ENCODE measurements at regions not wholly inside any gene's neighbourhood (a gene's known extent, or its start where the extent isn't known, plus 50 kb on each side); places are given as distances from the start of the nearest gene placed in this dataset.
A peak's percentile ranks its signal among the peaks of the same experiment; 100 is the strongest.
"Not testable (repeated sequence)": the region's sequence is repeated elsewhere in the genome, so short reads cannot be mapped to it uniquely, and the experiment has no call there.

DNA sequence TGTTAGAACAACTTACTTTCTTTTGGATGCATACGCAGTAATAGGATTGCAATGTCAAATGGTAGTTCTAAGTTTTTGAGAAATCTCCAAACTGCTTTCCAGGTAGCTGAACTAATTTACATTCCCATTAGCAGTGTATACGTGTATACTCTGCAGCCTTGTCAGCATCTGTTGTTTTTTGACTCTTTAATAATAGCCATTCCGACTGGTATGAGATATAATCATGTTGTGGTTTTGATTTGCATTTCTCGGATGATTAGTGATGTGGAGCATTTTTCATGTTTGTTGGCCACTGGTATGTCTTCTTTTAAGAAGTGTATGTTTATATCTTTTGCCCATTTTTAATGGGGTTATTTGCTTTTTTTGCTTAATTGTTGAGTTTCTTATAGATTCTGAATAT is 76.9 kb upstream of the HNRNPA1L2 start:
- DNase-seq: not testable (repeated sequence)

DNA sequence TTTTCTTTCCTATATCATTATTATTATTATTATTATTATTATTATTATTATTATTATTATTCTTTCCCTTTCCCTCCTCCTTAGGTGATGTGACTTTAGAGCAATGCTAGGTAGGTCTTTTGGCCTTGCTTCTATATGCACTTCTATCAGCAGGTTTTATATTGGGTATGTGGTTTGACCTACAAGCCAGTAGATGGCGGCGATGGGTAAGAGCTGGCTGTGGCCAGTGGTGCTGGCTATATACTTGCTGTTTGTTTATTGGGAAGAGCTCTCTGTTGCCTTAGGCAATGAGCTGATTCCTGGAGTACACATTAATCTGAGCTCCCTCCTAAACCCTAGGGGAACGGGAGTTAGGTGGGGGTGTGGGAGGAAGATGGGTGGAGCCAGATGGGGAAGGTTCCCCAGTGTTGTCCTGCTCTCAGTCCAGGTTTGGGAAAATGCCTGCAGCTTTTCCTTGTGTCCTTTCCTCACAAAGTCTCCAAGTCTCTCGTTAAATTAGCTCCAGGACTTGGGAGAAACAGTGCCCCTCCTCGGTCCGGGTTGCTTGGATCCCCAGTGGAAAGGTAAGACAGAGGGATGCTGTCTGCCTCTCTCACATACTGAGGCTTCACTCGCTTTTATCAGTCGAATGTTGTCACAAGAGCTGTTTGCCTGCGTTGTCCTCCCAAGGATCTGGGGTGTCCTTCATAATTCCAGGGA is 72.2 kb upstream of the HNRNPA1L2 start:
- peak; percentile 23 for DNase-seq

- DNase-seq: not testable (repeated sequence)
Observed at GRCh38 chr13:52571163-52571562, 71.1 kb upstream of the HNRNPA1L2 start.

- not testable (repeated sequence) for DNase-seq
Observed at GRCh38 chr13:52582962-52583361, 59.3 kb upstream of the HNRNPA1L2 start.

Data from inflammatory macrophage treated with lipopolysaccharide for 4 hours (primary cell).